ENCODE measurements at regions not wholly inside any gene's neighbourhood (a gene's known extent, or its start where the extent isn't known, plus 50 kb on each side); places are given as distances from the start of the nearest gene placed in this dataset.

GRCh38 chr6:56854086-56854485 is 100.8 kb upstream of the BEND6 start:
- DNase-seq (ENCODE audit: low read depth) = no peak
- no peak for TF ChIP-seq CTCF (conservative IDR thresholded peaks at IDR 0.05; ENCODE audit: low read length)
- no peak overlapping the region for H3K4me3 ChIP-seq (ENCODE audit: low read length)

GRCh38 chr6:56853541-56853940 is 101.4 kb upstream of the BEND6 start:
- no peak for DNase-seq (ENCODE audit: low read depth)
- no peak overlapping the region for H3K4me3 ChIP-seq (ENCODE audit: low read length)
- TF ChIP-seq CTCF (conservative IDR thresholded peaks at IDR 0.05; ENCODE audit: low read length) = no peak

- H3K4me3 ChIP-seq (ENCODE audit: low read length) = peak overlapping the region; percentile 70
- no peak for TF ChIP-seq CTCF (conservative IDR thresholded peaks at IDR 0.05; ENCODE audit: low read length)
- no peak for DNase-seq (ENCODE audit: low read depth)
These were observed 102.5 kb upstream of the BEND6 start for GRCh38 chr6:56852260-56853010.

GRCh38 chr6:56851541-56852259 is 103.2 kb upstream of the BEND6 start:
- peak; percentile 87 for DNase-seq (ENCODE audit: low read depth)
- peak overlapping the region; percentile 70 for H3K4me3 ChIP-seq (ENCODE audit: low read length)
- TF ChIP-seq CTCF (conservative IDR thresholded peaks at IDR 0.05; ENCODE audit: low read length) = peak; percentile 73

- peak overlapping the region; percentile 70 for H3K4me3 ChIP-seq (ENCODE audit: low read length)
- TF ChIP-seq CTCF (conservative IDR thresholded peaks at IDR 0.05; ENCODE audit: low read length) = no peak
- DNase-seq (ENCODE audit: low read depth) = no peak
These were observed 103.8 kb upstream of the BEND6 start for GRCh38 chr6:56851074-56851473.

- no peak for DNase-seq (ENCODE audit: low read depth)
- TF ChIP-seq CTCF (conservative IDR thresholded peaks at IDR 0.05; ENCODE audit: low read length) = no peak
- peak overlapping the region; percentile 70 for H3K4me3 ChIP-seq (ENCODE audit: low read length)
These were observed 104.3 kb upstream of the BEND6 start for GRCh38 chr6:56850626-56851025.

GRCh38 chr6:56849896-56850295 is 105.0 kb upstream of the BEND6 start:
- peak overlapping the region; percentile 32 for H3K4me3 ChIP-seq (ENCODE audit: low read length)
- peak; percentile 71 for DNase-seq (ENCODE audit: low read depth)
- no peak for TF ChIP-seq CTCF (conservative IDR thresholded peaks at IDR 0.05; ENCODE audit: low read length)
